ENCODE measurements at regions not wholly inside any gene's neighbourhood (a gene's known extent, or its start where the extent isn't known, plus 50 kb on each side); places are given as distances from the start of the nearest gene placed in this dataset.
A peak's percentile ranks its signal among the peaks of the same experiment; 100 is the strongest.

- DNase-seq (ENCODE audit: low read depth) = no peak
- TF ChIP-seq, protein P1, sequence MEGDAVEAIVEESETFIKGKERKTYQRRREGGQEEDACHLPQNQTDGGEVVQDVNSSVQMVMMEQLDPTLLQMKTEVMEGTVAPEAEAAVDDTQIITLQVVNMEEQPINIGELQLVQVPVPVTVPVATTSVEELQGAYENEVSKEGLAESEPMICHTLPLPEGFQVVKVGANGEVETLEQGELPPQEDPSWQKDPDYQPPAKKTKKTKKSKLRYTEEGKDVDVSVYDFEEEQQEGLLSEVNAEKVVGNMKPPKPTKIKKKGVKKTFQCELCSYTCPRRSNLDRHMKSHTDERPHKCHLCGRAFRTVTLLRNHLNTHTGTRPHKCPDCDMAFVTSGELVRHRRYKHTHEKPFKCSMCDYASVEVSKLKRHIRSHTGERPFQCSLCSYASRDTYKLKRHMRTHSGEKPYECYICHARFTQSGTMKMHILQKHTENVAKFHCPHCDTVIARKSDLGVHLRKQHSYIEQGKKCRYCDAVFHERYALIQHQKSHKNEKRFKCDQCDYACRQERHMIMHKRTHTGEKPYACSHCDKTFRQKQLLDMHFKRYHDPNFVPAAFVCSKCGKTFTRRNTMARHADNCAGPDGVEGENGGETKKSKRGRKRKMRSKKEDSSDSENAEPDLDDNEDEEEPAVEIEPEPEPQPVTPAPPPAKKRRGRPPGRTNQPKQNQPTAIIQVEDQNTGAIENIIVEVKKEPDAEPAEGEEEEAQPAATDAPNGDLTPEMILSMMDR (IDR thresholded peaks at IDR 0.05; ENCODE audit: low read depth, low read length, missing control alignments) = no peak
- no peak overlapping the region for H3K4me3 ChIP-seq (ENCODE audit: low read depth, low read length)
- in situ Hi-C loops (cut with HindIII; ENCODE audit: low sequenced_read_pairs) = no loop called here
Observed at GRCh38 chr4:24007860-24008261, 118.0 kb upstream of the PPARGC1A start.

- TF ChIP-seq, protein P1 (IDR thresholded peaks at IDR 0.05; ENCODE audit: low read depth, low read length, missing control alignments) = no peak
- H3K4me3 ChIP-seq (ENCODE audit: low read depth, low read length) = no peak overlapping the region
- no peak for DNase-seq (ENCODE audit: low read depth)
- in situ Hi-C loops (cut with HindIII; ENCODE audit: low sequenced_read_pairs) = no loop called here
Observed at GRCh38 chr4:24006269-24006668, 116.4 kb upstream of the PPARGC1A start.

GRCh38 chr4:24003926-24004325 is 114.1 kb upstream of the PPARGC1A start:
- DNase-seq (ENCODE audit: low read depth) = no peak
- no peak overlapping the region for H3K4me3 ChIP-seq (ENCODE audit: low read depth, low read length)
- TF ChIP-seq, protein P1 (IDR thresholded peaks at IDR 0.05; ENCODE audit: low read depth, low read length, missing control alignments) = no peak
- in situ Hi-C loops (cut with HindIII; ENCODE audit: low sequenced_read_pairs) = no loop called here

GRCh38 chr4:24003496-24003895 is 113.6 kb upstream of the PPARGC1A start:
- H3K4me3 ChIP-seq (ENCODE audit: low read depth, low read length) = no peak overlapping the region
- no peak for DNase-seq (ENCODE audit: low read depth)
- in situ Hi-C loops (cut with HindIII; ENCODE audit: low sequenced_read_pairs) = no loop called here
- TF ChIP-seq, protein P1 (IDR thresholded peaks at IDR 0.05; ENCODE audit: low read depth, low read length, missing control alignments) = no peak

DNA sequence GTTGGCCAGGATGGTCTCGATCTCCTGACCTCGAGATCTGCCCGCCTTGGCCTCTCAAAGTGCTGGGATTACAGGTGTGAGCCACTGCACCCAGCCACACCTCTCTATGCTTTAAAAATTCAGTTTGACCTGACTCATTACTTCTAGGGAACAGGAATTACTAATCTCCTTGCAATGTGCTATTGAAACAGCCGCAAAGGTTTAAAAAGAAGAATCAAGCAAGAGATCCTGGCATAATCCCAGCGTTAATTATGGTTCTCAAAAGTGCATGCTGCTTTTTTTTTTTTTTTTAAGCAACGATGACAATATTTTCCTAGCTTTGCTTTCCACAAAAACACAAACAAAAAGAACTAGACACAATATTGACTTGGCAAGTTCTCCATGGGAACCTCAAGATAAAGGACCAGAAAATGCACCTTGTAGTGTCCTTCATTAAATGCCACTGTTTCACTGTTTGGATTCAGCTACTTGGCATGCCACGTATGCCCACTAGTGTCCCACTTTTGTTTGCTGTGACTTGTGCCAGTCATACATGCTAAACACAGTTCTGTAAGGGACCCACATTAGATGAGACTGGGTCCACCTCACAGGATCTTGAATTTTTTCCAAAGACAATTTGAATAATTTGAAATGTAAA is 112.6 kb upstream of the PPARGC1A start:
- no peak overlapping the region for H3K4me3 ChIP-seq (ENCODE audit: low read depth, low read length)
- DNase-seq (ENCODE audit: low read depth) = peak; percentile 65
- TF ChIP-seq, protein P1 (IDR thresholded peaks at IDR 0.05; ENCODE audit: low read depth, low read length, missing control alignments) = no peak
- in situ Hi-C loops (cut with HindIII; ENCODE audit: low sequenced_read_pairs) = no loop called here

DNA sequence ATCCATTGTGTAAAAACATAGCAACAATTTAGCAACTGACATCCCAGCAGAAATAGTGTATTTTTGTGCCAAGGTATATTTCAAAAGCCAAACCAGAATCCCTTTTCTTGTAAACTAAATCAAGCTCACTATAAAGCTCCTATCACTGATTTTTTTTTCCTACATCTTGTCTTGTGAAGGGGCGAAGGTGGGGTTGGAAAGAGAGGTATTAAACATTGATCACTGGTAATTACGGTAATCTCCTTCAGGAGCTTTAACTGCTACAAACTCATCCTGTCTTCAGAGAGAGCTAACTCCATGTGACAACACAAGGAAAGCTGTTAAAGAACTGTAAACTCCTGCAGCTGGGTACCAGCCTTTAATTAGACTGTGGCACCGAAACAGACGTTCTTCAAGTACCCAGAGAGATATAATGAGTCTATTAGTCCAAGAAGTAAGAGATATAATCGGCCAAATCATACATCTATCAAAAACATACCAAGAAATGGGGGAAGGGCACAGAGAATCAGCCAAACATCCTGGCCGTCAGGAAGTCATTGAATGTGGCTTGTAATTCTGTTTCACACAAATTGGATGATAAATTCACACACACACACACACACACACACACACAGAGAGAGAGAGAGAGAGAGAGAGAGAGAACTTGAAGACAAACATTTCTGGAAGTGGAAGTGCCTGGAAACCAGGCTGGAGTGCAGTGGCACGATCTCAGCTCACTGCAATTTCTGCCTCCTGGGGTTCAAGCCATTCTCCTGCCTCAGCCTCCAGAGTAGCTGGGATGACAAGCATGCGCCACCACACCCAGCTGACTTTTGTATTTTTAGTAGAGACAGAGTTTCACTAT is 111.9 kb upstream of the PPARGC1A start:
- no peak overlapping the region for H3K4me3 ChIP-seq (ENCODE audit: low read depth, low read length)
- DNase-seq (ENCODE audit: low read depth) = no peak
- in situ Hi-C loops (cut with HindIII; ENCODE audit: low sequenced_read_pairs) = no loop called here
- TF ChIP-seq, protein P1 (IDR thresholded peaks at IDR 0.05; ENCODE audit: low read depth, low read length, missing control alignments) = no peak
